ENCODE measurements at regions not wholly inside any gene's neighbourhood (a gene's known extent, or its start where the extent isn't known, plus 50 kb on each side); places are given as distances from the start of the nearest gene placed in this dataset.

DNA sequence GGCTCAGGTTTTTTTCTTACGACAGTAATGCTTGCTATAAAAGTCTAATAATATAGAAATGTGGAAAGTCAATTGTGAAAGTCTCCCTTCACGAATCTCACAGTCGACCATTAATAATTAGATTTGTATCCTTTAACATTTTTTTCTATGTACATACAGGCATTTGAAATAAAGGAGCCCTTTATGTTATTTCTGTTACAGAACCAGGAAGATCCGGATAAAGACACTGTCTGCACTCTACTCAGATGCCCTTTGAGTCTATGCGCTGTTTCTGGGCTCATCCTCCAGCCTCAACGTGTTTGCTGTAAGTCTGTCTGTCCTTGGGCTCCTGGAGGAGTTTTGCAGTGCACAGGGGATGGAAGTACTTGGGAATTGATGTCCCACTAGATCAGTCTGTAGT lies 212.2 kb upstream of the ATP2B1 start:
- DNase-seq (ENCODE audit: low read depth) = no peak

DNA sequence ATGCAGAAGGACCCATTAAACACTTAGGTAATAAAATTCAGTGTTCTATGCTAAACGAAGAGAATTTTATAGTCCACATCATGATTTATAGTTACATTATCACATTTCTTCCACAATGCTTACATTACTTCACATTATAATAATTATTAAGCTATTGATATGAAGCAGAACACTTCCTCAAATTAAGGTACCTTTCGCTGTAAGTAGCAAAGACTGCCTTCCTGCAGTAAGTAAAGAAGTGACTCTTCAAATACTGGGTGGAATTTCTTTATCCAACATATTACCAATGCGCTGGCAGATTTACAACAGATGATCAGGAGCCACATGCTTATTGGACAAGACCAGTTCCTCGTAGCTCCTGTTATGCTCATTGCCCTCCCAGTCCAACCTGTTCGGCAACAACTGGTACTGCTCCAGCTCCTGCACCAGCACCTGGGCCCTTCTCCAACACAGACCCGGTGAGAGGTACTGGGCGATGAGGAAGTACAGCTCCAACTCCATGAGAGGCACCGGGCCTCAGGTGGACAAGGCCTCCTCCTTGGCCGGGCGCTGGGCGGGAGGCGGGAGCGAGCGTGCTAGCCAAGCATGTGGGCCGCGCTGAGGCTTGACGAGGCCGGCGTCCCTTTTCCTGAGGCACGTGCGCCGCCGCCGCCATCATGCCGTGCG lies 210.7 kb upstream of the ATP2B1 start:
- DNase-seq (ENCODE audit: low read depth) = no peak

- no peak for DNase-seq (ENCODE audit: low read depth)
Measured at GRCh38 chr12:89918172-89918846, 209.7 kb upstream of the ATP2B1 start.

- no peak for DNase-seq (ENCODE audit: low read depth)
Measured at GRCh38 chr12:89909753-89910152, 201.1 kb upstream of the ATP2B1 start.

DNA sequence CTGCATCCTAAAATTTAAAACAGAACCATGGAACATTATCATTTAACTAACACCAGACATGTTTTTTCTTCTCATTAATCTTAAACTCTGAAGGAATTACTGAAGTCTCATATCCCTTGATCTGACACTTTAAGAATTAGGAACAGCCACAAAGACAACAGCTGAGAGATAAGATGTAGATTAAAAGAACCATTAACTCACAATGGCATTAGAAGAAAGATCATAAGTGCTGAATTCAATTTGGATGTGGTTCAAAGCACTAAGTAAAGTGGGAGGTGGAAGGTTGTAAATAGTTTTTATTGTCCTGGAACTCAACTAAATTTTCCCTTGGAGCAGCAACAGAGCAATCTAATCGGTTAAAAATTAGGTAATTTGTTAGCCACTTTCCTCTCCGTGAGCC lies 199.0 kb upstream of the ATP2B1 start:
- no peak for DNase-seq (ENCODE audit: low read depth)

DNA sequence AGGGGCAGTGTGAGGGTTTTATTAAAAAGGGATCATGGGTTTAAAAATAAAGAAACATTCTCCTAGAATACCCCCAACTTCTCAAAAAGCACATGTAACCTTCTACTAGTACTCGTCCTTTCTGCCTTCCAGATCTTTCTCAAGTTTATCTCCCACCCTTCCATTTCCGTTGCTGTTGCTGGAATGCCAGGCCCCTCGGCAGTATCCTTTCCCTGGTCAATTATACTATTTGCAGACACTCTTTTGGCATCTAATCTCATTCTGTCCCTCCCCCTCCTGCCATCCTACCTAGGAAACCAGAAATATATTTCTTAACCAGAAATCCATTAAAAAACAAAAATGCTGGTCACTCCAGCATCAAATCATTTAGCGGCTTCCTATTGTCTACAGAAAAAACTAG lies 198.2 kb upstream of the ATP2B1 start:
- no peak for DNase-seq (ENCODE audit: low read depth)

- DNase-seq (ENCODE audit: low read depth) = no peak
Measured at GRCh38 chr12:89906178-89906577, 197.5 kb upstream of the ATP2B1 start.

DNA sequence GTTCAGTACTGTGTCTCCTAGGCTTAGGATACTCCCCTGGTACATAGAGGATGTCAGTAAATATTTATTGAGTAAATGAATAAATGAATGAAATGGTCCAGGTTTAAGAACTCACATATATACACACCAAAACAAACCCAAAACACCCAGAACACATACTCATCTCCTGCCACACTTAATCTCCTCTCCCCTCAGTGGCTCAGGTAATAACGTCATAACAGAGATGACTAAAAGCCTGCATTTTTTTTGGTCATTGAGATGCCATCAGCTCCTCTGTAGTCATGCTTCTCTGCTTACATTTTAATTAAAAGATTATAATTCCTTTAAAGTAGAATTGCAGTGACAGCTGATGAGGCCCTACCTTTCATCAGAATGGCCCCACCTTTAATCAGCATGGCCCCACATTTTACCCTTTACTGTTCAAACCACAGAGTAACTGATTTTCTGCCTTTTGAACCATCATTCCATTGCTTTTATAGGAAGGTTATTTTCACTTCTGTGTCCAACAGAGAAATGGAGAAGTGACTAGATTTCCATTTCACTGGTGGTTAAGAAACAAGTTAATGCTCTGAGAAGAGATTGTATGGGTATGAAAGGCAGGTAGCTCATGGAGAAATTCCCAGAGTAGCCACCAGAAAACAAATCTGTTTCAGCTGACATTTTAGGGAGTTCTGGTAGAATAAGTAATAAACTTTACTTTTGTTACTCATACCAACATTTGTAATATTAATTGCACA lies 193.4 kb upstream of the ATP2B1 start:
- no peak for DNase-seq (ENCODE audit: low read depth)

GRCh38 chr12:89901319-89901718 lies 192.7 kb upstream of the ATP2B1 start:
- DNase-seq (ENCODE audit: low read depth) = no peak

- no peak for DNase-seq (ENCODE audit: low read depth)
Measured at GRCh38 chr12:89899651-89900050, 191.0 kb upstream of the ATP2B1 start.

- DNase-seq (ENCODE audit: low read depth) = no peak
Measured at GRCh38 chr12:89895591-89895990, 187.0 kb upstream of the ATP2B1 start.

DNA sequence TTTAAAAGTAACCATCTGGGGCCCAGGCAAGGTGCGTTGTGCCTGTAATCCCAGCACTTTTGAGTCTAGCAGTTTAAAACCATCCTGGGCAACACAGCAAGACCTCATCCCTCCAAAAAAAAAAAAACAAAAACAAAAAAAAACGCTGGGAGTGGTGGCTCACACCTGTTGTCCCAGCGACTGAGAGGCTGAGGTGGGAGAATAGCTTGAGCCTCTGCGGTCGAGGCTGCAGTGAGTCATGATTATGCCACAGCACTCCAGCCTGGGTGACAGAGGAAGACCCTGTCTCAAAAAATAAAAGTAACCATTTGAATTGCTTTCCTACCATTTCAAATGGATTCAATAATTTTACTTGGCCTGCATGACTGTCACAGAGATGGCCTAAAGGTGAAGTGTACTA lies 186.5 kb upstream of the ATP2B1 start:
- DNase-seq (ENCODE audit: low read depth) = no peak

- no peak for DNase-seq (ENCODE audit: low read depth)
Measured at GRCh38 chr12:89893972-89894706, 185.5 kb upstream of the ATP2B1 start.

DNA sequence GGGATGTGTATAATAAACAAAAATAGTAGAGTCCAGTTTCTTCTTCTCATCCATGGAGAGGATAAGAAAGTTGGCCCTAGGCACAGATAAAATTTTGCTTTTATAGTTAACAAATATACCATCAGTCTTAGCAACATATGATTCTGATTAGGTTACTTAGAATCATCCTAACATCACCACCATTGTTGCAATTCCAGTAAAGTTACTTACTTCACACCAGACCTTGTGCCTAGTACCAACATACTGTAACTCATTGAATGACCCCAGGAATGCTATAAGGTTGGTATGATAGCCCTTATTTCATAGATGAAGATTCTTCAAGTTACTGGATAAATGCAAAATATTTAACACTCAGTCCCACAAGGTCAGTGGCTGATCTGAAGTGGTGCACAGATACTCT lies 183.8 kb upstream of the ATP2B1 start:
- DNase-seq (ENCODE audit: low read depth) = no peak

DNA sequence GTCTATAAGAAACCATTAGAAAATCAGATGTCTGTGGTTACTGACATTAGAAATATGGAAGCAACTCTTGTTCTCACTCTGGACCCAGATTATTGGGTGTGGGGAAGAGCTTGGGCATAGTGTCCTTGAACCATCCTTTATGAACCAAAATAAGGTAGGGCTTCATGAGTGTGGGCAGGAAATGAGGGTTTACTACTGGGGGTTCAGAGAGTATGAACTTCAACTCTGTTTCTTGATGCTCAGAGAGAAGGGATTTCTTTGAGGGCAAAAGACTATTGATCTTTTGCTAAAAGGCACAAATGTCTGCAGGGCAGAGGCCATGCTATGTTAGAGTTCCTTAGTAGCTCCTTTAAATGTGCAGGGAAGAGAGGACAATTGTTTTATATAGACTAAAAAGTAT lies 183.3 kb upstream of the ATP2B1 start:
- DNase-seq (ENCODE audit: low read depth) = no peak

DNA sequence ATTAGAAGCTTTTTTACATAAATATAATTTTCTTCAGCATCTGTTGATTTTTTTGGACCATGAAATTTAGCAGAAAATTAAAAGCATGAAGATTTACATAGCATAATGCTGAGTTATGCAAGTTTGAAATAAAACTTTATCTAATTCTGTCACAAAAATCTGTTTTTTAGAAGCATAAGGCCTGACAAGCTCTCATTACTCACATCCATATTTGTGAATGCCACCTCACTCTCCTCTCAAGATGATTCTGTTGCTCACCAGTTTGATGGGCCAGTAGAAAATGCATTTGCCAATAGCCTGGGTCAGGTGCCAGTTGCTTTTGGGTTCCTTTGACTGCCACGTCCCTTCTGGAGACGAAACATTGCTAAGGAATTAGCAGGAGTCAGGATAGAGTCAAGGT lies 181.5 kb upstream of the ATP2B1 start:
- no peak for DNase-seq (ENCODE audit: low read depth)

DNA sequence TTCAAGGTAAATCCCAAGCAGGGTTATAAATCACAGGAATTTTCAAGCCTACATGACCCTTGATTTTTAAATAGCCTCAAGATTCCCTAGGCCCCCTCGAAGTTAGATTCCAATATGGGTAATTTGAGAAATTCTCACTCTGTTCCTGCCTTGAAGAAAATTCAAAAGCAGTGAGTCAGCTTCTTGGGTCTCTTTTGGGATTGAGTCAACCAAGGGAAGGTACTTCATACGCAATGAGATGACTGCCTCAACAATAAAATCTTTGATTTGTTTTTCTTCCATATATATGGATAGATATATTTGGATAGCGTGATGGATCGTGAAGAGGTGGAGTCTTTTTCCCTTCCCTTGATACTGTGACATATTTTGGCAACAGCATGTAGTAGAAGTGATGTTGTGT lies 180.4 kb upstream of the ATP2B1 start:
- no peak for DNase-seq (ENCODE audit: low read depth)

GRCh38 chr12:89884952-89885351 lies 176.3 kb upstream of the ATP2B1 start:
- no peak for DNase-seq (ENCODE audit: low read depth)

DNA sequence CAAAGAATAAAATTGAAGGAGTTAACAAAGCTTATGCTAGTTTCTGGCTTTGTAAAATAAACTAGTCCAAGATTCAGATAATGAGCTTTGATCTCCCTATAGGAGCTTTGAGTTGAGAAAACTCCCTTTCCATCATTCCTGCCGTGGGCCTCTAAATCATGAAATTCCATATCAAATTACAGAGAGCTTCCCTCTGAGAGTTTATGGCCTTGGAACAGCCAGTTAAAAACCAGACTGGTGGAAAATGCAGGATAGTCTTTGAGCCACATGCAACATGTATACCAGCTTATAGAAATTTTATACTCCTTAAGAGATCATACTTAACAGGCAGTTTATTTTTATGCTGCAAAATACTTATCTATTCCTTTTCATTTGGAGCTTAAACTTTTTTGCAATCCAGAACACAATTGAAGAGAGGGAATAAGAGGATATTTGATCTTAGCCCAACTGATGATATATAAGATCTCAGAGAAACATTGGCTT lies 175.8 kb upstream of the ATP2B1 start:
- DNase-seq (ENCODE audit: low read depth) = no peak

DNA sequence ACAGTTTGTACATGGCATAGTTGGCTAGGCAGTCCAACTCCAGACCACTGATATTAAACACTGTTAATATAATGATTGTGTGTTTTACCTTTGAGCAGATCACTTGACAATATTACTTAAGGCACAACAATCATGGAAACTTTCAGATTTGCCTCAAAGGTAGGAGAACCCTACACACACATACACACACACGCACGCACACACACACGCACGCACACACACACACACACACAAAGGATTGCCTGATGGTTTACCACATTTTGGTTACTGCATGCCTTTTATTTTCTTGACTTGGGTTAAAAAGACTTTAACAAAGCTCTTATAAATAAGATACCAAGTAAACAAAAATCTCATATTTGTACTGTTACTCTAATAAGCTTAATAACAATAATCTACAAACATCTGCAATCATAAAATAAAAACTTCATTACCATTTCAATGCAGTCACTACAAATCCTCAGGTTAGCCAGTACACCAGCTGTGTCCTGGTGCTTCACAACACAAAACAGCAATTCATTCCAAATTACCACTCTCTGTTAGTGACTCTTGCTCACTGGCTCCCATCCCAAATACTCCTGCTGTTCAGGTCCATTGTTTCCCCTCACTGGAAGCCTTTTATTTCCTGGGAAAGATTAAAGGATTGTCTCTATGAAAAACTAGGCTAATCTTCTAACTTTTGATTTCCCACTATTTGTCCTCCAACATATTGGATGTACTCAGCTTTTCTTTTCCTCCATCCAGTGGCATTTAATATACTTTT lies 175.2 kb upstream of the ATP2B1 start:
- DNase-seq (ENCODE audit: low read depth) = no peak

GRCh38 chr12:89882792-89883191 lies 174.2 kb upstream of the ATP2B1 start:
- no peak for DNase-seq (ENCODE audit: low read depth)

DNA sequence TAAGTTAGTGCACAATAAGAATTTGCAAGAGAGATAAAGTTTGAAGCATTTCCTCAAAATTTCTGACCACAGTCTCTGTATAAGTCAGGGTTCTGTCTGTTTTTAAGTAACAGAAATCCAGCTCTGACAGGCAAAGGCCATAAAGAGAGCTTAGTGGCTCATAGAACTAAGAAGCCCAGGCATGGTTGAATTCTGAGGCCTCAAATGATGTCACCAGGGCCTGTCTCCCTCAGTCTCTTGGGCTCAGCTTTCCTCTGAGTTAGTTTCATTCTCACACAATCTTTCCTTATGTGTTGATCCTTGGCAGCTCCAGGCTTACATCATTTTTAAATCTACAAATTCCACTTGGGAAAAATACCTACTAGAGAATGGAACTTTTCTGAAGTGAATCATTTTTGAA lies 173.4 kb upstream of the ATP2B1 start:
- DNase-seq (ENCODE audit: low read depth) = no peak

Measured in T follicular helper cell (primary cell).